AG08395 (cell line): ENCODE measurements at regions not wholly inside any gene's neighbourhood (a gene's known extent, or its start where the extent isn't known, plus 50 kb on each side); places are given as distances from the start of the nearest gene placed in this dataset.
"Not testable (repeated sequence)": the region's sequence is repeated elsewhere in the genome, so short reads cannot be mapped to it uniquely, and the experiment has no call there.

Experiments used
- DNase-seq: peaks from one replicate; pipeline ENCODE4 v3.0.0; 2012; ENCODE audit warnings: mixed read lengths, low spot score

GRCh38 chr1:58062635-58063034 lies 483.9 kb downstream of the OMA1 start:
- DNase-seq, result peak; percentile 11

GRCh38 chr1:58060559-58061170 lies 485.9 kb downstream of the OMA1 start:
- no peak for DNase-seq

- DNase-seq, result no peak
Measured at GRCh38 chr1:58059789-58060188, 486.7 kb downstream of the OMA1 start.

- no peak for DNase-seq
Measured at GRCh38 chr1:58058323-58058722, 488.2 kb downstream of the OMA1 start.

GRCh38 chr1:58057826-58058225 lies 488.7 kb downstream of the OMA1 start:
- DNase-seq, result no peak

GRCh38 chr1:58051187-58051586 lies 495.3 kb downstream of the OMA1 start:
- DNase-seq, result not testable (repeated sequence)

- DNase-seq, result peak; percentile 50
Measured at GRCh38 chr1:58047265-58047858, 499.2 kb downstream of the OMA1 start.

- no peak for DNase-seq
Measured at GRCh38 chr1:58045094-58045705, 501.3 kb downstream of the OMA1 start.

GRCh38 chr1:58041621-58042020 lies 504.9 kb downstream of the OMA1 start:
- DNase-seq, result no peak

- no peak for DNase-seq
Measured at GRCh38 chr1:58038574-58038973, 508.0 kb downstream of the OMA1 start.

GRCh38 chr1:58035523-58035922 lies 511.0 kb downstream of the OMA1 start:
- peak; percentile 8 for DNase-seq

- no peak for DNase-seq
Measured at GRCh38 chr1:58033311-58033710, 513.2 kb downstream of the OMA1 start.

- no peak for DNase-seq
Measured at GRCh38 chr1:58032611-58033073, 513.9 kb downstream of the OMA1 start.

- no peak for DNase-seq
Measured at GRCh38 chr1:58031416-58031815, 515.1 kb downstream of the OMA1 start.

GRCh38 chr1:58030456-58030855 lies 516.1 kb downstream of the OMA1 start:
- no peak for DNase-seq

GRCh38 chr1:58017641-58018040 lies 528.9 kb downstream of the OMA1 start:
- no peak for DNase-seq

- DNase-seq, result no peak
Measured at GRCh38 chr1:58013237-58013636, 533.3 kb downstream of the OMA1 start.

- DNase-seq, result no peak
Measured at GRCh38 chr1:58011978-58012377, 534.5 kb downstream of the OMA1 start.

GRCh38 chr1:58006421-58007046 lies 540.0 kb downstream of the OMA1 start:
- DNase-seq, result no peak

- no peak for DNase-seq
Measured at GRCh38 chr1:58005212-58005611, 541.3 kb downstream of the OMA1 start.

GRCh38 chr1:58003988-58004387 lies 542.5 kb downstream of the OMA1 start:
- DNase-seq, result no peak

- no peak for DNase-seq
Measured at GRCh38 chr1:58003059-58003458, 543.5 kb downstream of the OMA1 start.

- no peak for DNase-seq
Measured at GRCh38 chr1:58000821-58001220, 545.7 kb downstream of the OMA1 start.
